SU-DHL-6 (cell line): ENCODE measurements at regions not wholly inside any gene's neighbourhood (a gene's known extent, or its start where the extent isn't known, plus 50 kb on each side); places are given as distances from the start of the nearest gene placed in this dataset.

Experiments
- H2AFZ ChIP-seq: fragments of 200-600 bp; sonication (generic); 2 replicates; pipeline ENCODE4 v1.6.1; 2014; ENCODE audit warnings: low read depth, mild to moderate bottlenecking, moderate library complexity, mixed read lengths, antibody characterized with exemption, low read length; ENCODE audit not compliant: severe bottlenecking
- H3F3A ChIP-seq: fragments of 200-600 bp; shearing (Covaris generic); 2 replicates; pipeline ENCODE4 v1.6.0; 2016; ENCODE audit warnings: antibody characterized with exemption, mild to moderate bottlenecking; ENCODE audit not compliant: insufficient read depth
- H3K27ac ChIP-seq: fragments of 200-600 bp; sonication (generic); 2 replicates; pipeline ENCODE4 v1.5.1; 2016; ENCODE audit warnings: low read depth, mild to moderate bottlenecking, low read length, moderate library complexity, mixed read lengths
- H3K27me3 ChIP-seq: fragments of 200-600 bp; sonication (generic), shearing (Covaris generic); 2 replicates; pipeline ENCODE4 v1.6.0; 2014; ENCODE audit warnings: mild to moderate bottlenecking, low read length
- H3K36me3 ChIP-seq: fragments of 200-600 bp; sonication (generic); 2 replicates; pipeline ENCODE4 v1.6.1; 2014; ENCODE audit warnings: mild to moderate bottlenecking, low read length, mixed read lengths
- H3K4me2 ChIP-seq: fragments of 300-600, 200-600 bp; shearing (Covaris generic), sonication (generic); 2 replicates; pipeline ENCODE4 v1.6.0; 2014; ENCODE audit warnings: low read length, low read depth, mild to moderate bottlenecking; ENCODE audit not compliant: poor library complexity, severe bottlenecking
- H3K4me3 ChIP-seq: fragments of 200-600 bp; sonication (generic); 2 replicates; pipeline ENCODE4 v1.5.1; 2014; ENCODE audit warnings: antibody characterized with exemption, low read length, mild to moderate bottlenecking, mixed read lengths; ENCODE audit not compliant: insufficient read depth, poor library complexity, severe bottlenecking
- H3K79me2 ChIP-seq: fragments of 200-600 bp; sonication (generic); 2 replicates; pipeline ENCODE4 v1.6.1; 2014; ENCODE audit warnings: mild to moderate bottlenecking, low read length, moderate library complexity; ENCODE audit not compliant: insufficient read depth
- H3K9ac ChIP-seq: fragments of 200-600 bp; sonication (generic); 2 replicates; pipeline ENCODE4 v1.7.0; 2014; ENCODE audit warnings: mild to moderate bottlenecking, low read length
- H3K9me2 ChIP-seq: fragments of 200-600 bp; sonication (generic); replicated peaks from 2 replicates; pipeline ENCODE4 v1.6.1; 2014; ENCODE audit warnings: low read length; ENCODE audit not compliant: insufficient read depth
- H3K9me3 ChIP-seq: fragments of 200-600 bp; sonication (generic); 2 replicates; pipeline ENCODE4 v1.6.1; 2014; ENCODE audit warnings: low read length, mixed read lengths; ENCODE audit not compliant: insufficient read depth
- H4K20me1 ChIP-seq: fragments of 200-600 bp; sonication (generic); 2 replicates; pipeline ENCODE4 v1.6.1; 2014; ENCODE audit warnings: low read depth, mild to moderate bottlenecking, antibody characterized with exemption, low read length, moderate library complexity, mixed read lengths
- CTCF ChIP-seq: fragments of 200-600 bp; sonication (generic); IDR thresholded peaks from one replicate; pipeline ENCODE4 v1.5.1; 2017; ENCODE audit warnings: antibody characterized with exemption, mild to moderate bottlenecking, low read length, moderate library complexity; ENCODE audit not compliant: insufficient read depth, poor library complexity, severe bottlenecking
- EZH2phosphoT487 ChIP-seq: fragments of 200-600 bp; sonication (generic), shearing (Covaris generic); conservative IDR thresholded peaks from 2 replicates; pipeline ENCODE4 v1.6.1; 2018; ENCODE audit warnings: mild to moderate bottlenecking, antibody characterized with exemption, low read length, moderate library complexity, mixed read lengths

- H3K36me3 ChIP-seq, result no peaks in the 10 kb centered on the region
- no peaks in the 10 kb centered on the region for H3K79me2 ChIP-seq
- no peaks in the 10 kb centered on the region for H4K20me1 ChIP-seq
- no peak overlapping the region for H3K27ac ChIP-seq
- no peaks in the 10 kb centered on the region for H3K9me3 ChIP-seq
- no peak overlapping the region for H3K4me3 ChIP-seq
- no peak overlapping the region for H3K4me2 ChIP-seq
- H2AFZ ChIP-seq, result no peak overlapping the region
- TF ChIP-seq EZH2phosphoT487 (no peak), CTCF (no peak)
- H3K9me2 ChIP-seq, result no peaks in the 10 kb centered on the region
- no peaks in the 10 kb centered on the region for H3K27me3 ChIP-seq
- H3K9ac ChIP-seq, result no peak overlapping the region
- no peaks in the 10 kb centered on the region for H3F3A ChIP-seq
Measured at GRCh38 chr2:208718828-208719227, 312.2 kb downstream of the PTH2R start.

GRCh38 chr2:208722731-208723130 lies 316.1 kb downstream of the PTH2R start:
- Histone ChIP-seq H3K4me2 (no peak overlapping the region), H3K4me3 (no peak overlapping the region)
- TF ChIP-seq CTCF (no peak), EZH2phosphoT487 (no peak)

GRCh38 chr2:208725280-208725679 lies 318.7 kb downstream of the PTH2R start:
- Histone ChIP-seq H3K9me2 (0 out of 2 replicates have a peak, but pooled peaks cover 4% of the 10 kb centered on the region), H3K4me2 (no peak overlapping the region), H4K20me1 (no peaks in the 10 kb centered on the region), H2AFZ (no peak overlapping the region), H3F3A (no peaks in the 10 kb centered on the region), H3K9me3 (no peaks in the 10 kb centered on the region), H3K36me3 (no peaks in the 10 kb centered on the region), H3K27ac (no peak overlapping the region), H3K79me2 (no peaks in the 10 kb centered on the region), H3K9ac (no peak overlapping the region), H3K27me3 (no peaks in the 10 kb centered on the region), H3K4me3 (no peak overlapping the region)
- no peak for TF ChIP-seq EZH2phosphoT487
- TF ChIP-seq CTCF, result no peak

More at GRCh38 chr2:208722731-208723130, 316.1 kb downstream of the PTH2R start:
- no peak overlapping the region for H3K9ac ChIP-seq
- H4K20me1 ChIP-seq, result no peaks in the 10 kb centered on the region
- no peaks in the 10 kb centered on the region for H3K36me3 ChIP-seq
- no peaks in the 10 kb centered on the region for H3F3A ChIP-seq
- no peaks in the 10 kb centered on the region for H3K9me3 ChIP-seq
- H3K27me3 ChIP-seq, result no peaks in the 10 kb centered on the region
- H3K79me2 ChIP-seq, result no peaks in the 10 kb centered on the region
- H3K9me2 ChIP-seq, result 0 out of 2 replicates have a peak, but pooled peaks cover 4% of the 10 kb centered on the region
- H2AFZ ChIP-seq, result no peak overlapping the region
- H3K27ac ChIP-seq, result no peak overlapping the region
